Breast epithelium (tissue), 3 donors: ENCODE measurements at regions not wholly inside any gene's neighbourhood (a gene's known extent, or its start where the extent isn't known, plus 50 kb on each side); places are given as distances from the start of the nearest gene placed in this dataset.

Experiments
- CTCF ChIP-seq, 3 donors: fragments of 450-650 bp; IDR thresholded peaks; one replicate each; pipeline ENCODE4 v1.5.1; 2016 to 2017; ENCODE audit warnings: antibody characterized with exemption in 3 of 3, mild to moderate bottlenecking in 3 of 3, moderate library complexity in 3 of 3
- POLR2A ChIP-seq: fragments of 450-650 bp; IDR thresholded peaks from one replicate; pipeline ENCODE4 v1.6.1; 2016; ENCODE audit warnings: antibody characterized with exemption, mild to moderate bottlenecking, moderate library complexity
- POLR2AphosphoS5 ChIP-seq, 3 donors: sonication (generic); formaldehyde crosslinking; IDR thresholded peaks; one replicate each; pipeline ENCODE4 v1.6.1; 2017; ENCODE audit warnings: antibody characterized with exemption in 3 of 3

GRCh38 chr3:126262227-126262626, 81.8 kb upstream of the ALDH1L1 start:
- no peak for TF ChIP-seq CTCF (IDR thresholded peaks at IDR 0.05)
- no peak for TF ChIP-seq POLR2A
- TF ChIP-seq POLR2AphosphoS5 (IDR thresholded peaks at IDR 0.05), result no peak
